ENCODE measurements at regions not wholly inside any gene's neighbourhood (a gene's known extent, or its start where the extent isn't known, plus 50 kb on each side); places are given as distances from the start of the nearest gene placed in this dataset.
"Not testable (repeated sequence)": the region's sequence is repeated elsewhere in the genome, so short reads cannot be mapped to it uniquely, and the experiment has no call there.

- no peak overlapping the region for H3K27ac ChIP-seq
- TF ChIP-seq, protein P1, sequence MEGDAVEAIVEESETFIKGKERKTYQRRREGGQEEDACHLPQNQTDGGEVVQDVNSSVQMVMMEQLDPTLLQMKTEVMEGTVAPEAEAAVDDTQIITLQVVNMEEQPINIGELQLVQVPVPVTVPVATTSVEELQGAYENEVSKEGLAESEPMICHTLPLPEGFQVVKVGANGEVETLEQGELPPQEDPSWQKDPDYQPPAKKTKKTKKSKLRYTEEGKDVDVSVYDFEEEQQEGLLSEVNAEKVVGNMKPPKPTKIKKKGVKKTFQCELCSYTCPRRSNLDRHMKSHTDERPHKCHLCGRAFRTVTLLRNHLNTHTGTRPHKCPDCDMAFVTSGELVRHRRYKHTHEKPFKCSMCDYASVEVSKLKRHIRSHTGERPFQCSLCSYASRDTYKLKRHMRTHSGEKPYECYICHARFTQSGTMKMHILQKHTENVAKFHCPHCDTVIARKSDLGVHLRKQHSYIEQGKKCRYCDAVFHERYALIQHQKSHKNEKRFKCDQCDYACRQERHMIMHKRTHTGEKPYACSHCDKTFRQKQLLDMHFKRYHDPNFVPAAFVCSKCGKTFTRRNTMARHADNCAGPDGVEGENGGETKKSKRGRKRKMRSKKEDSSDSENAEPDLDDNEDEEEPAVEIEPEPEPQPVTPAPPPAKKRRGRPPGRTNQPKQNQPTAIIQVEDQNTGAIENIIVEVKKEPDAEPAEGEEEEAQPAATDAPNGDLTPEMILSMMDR (IDR thresholded peaks at IDR 0.05) = no peak
- no peak for TF ChIP-seq ZFX (IDR thresholded peaks at IDR 0.05; ENCODE audit: borderline replicate concordance)
These were observed 1110.4 kb downstream of the BRD1 start for GRCh38 chr22:48717076-48717810.

GRCh38 chr22:48716154-48716553, 1111.5 kb downstream of the BRD1 start:
- H3K27ac ChIP-seq = not testable (repeated sequence)

DNA sequence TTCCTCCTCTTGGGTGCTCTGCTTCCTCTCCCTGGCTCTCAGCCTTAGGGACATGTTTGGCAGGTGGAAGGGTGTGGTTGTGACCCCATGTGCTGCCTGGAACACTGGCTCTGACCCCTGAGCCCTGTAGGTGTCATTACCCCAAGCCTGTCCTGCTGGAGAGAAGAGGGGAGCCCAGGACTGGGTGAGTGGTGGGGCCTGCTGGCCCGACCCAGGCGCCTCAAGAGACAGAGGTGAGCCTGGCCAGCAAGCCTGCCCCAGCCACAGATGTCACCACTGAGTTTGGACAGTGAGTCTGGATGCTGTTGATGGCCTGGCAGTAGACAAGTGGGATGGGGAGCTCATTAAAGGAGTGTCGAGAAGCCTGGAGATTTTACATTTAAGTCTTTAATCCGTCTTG, 1112.2 kb downstream of the BRD1 start:
- TF ChIP-seq, protein P1 (IDR thresholded peaks at IDR 0.05) = no peak
- H3K27ac ChIP-seq = no peak overlapping the region

- TF ChIP-seq, protein P1 (IDR thresholded peaks at IDR 0.05) = no peak
- no peak for TF ChIP-seq ZFX (IDR thresholded peaks at IDR 0.05; ENCODE audit: borderline replicate concordance)
- no peak overlapping the region for H3K27ac ChIP-seq
These were observed 1113.4 kb downstream of the BRD1 start for GRCh38 chr22:48714231-48714630.

GRCh38 chr22:48713272-48714205, 1114.1 kb downstream of the BRD1 start:
- no peak for TF ChIP-seq ZFX (IDR thresholded peaks at IDR 0.05; ENCODE audit: borderline replicate concordance)
- TF ChIP-seq, protein P1 (IDR thresholded peaks at IDR 0.05) = no peak
- H3K27ac ChIP-seq = no peak overlapping the region

DNA sequence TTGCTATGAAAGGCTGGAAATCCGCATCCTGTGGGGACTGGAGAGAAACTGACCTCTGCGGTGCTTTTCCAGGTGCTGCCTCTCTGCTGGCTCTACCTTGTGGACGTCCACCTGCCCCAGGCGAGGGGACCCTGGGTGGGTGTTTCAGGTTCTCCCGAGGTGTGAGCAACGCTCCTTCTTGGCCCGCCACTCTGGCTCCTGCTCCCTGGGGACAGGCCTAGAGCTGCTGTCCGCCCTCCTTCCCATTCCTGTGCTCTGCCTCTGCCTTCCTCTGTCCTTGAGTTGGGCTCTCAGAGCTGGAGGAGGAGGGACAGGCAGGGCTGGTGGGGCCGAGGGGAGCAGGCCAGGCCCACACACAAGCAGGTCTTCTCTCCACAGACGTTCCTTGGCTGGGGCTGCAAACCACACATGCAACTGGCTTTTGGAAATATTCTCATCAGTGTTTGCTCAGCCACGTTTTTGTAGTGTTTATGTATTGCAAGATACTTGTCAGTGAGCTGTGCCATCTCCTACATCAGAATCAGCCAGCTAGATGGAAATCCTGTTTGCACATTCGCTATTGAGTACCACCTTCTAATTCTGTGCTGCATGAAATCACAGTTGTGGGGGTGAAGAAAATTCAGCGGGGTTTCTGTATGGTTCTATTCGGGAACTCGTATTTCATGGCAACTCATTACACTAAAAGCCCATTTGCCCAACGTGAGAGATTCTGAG, 1115.0 kb downstream of the BRD1 start:
- H3K27ac ChIP-seq = no peak overlapping the region
- no peak for TF ChIP-seq ZFX (IDR thresholded peaks at IDR 0.05; ENCODE audit: borderline replicate concordance)
- TF ChIP-seq, protein P1 (IDR thresholded peaks at IDR 0.05) = no peak

- H3K27ac ChIP-seq = no peak overlapping the region
- no peak for TF ChIP-seq ZFX (IDR thresholded peaks at IDR 0.05; ENCODE audit: borderline replicate concordance)
- TF ChIP-seq, protein P1 (IDR thresholded peaks at IDR 0.05) = no peak
These were observed 1116.0 kb downstream of the BRD1 start for GRCh38 chr22:48711669-48712068.
